KMS-11 (cell line): ENCODE measurements at regions not wholly inside any gene's neighbourhood (a gene's known extent, or its start where the extent isn't known, plus 50 kb on each side); places are given as distances from the start of the nearest gene placed in this dataset.

Experiments
- H2AFZ ChIP-seq: fragments of 200-600 bp; sonication (generic); 2 replicates; pipeline ENCODE4 v1.6.1; 2016; ENCODE audit warnings: antibody characterized with exemption, mixed run types, low read depth
- H3K27ac ChIP-seq: fragments of 200-600 bp; sonication (generic); 2 replicates; pipeline ENCODE4 v1.6.1; 2016; ENCODE audit warnings: mild to moderate bottlenecking, mixed run types
- H3K27me3 ChIP-seq: fragments of 200-600 bp; sonication (generic); 2 replicates; pipeline ENCODE4 v1.6.1; 2017; ENCODE audit warnings: mild to moderate bottlenecking, low read depth, mixed run types, moderate library complexity; ENCODE audit not compliant: insufficient read depth
- H3K36me3 ChIP-seq: fragments of 200-600 bp; sonication (generic); 2 replicates; pipeline ENCODE4 v1.6.1; 2017; ENCODE audit warnings: mild to moderate bottlenecking, mixed run types; ENCODE audit not compliant: insufficient read depth
- H3K4me1 ChIP-seq: fragments of 200-600 bp; sonication (generic); 2 replicates; pipeline ENCODE4 v1.6.1; 2016; ENCODE audit warnings: mild to moderate bottlenecking, low read depth, mixed run types; ENCODE audit not compliant: poor library complexity, severe bottlenecking
- H3K4me2 ChIP-seq: fragments of 200-600 bp; sonication (generic); 2 replicates; pipeline ENCODE4 v1.7.0; 2016; ENCODE audit warnings: mild to moderate bottlenecking, mixed run types
- H3K4me3 ChIP-seq: fragments of 200-600 bp; sonication (generic); IDR thresholded peaks from 2 replicates; pipeline ENCODE4 v1.6.1; 2017; ENCODE audit warnings: low read depth, low read length, mixed read lengths; ENCODE audit not compliant: insufficient read depth
- H3K79me2 ChIP-seq: fragments of 200-600 bp; sonication (generic); 2 replicates; pipeline ENCODE4 v1.6.1; 2016; ENCODE audit warnings: low read depth, mixed run types; ENCODE audit not compliant: insufficient read depth
- H3K9ac ChIP-seq: fragments of 200-600 bp; sonication (generic); 2 replicates; pipeline ENCODE4 v1.6.1; 2016; ENCODE audit warnings: mild to moderate bottlenecking, mixed run types
- H4K20me1 ChIP-seq: fragments of 200-600 bp; sonication (generic); 2 replicates; pipeline ENCODE4 v1.6.1; 2016; ENCODE audit warnings: mild to moderate bottlenecking, mixed run types; ENCODE audit not compliant: insufficient read depth
- TF ChIP-seq, protein P1 (sequence below): fragments of 200-600 bp; sonication (generic); conservative IDR thresholded peaks from 2 replicates; pipeline ENCODE4 v1.6.1; 2017; ENCODE audit warnings: low read depth, mild to moderate bottlenecking, antibody characterized with exemption, low read length, moderate library complexity, mixed read lengths

DNA sequence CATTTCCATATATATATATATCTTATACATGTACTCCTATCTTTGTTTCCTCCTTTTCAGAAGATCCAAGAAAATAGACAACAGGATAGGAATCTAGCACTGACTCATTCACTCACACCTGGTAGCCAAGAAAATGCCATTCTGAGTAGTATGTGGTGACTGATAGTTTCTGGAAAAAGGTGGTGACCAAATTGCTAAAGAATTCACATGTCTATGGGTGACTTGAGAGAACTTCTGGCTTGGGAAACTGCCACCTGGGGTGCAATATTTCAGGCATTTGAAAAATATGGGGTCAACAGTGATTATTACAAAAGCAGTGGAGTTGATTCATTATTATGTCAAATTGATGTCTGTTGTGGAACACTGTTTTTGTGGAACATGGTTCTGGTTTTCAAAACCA lies 605.1 kb downstream of the PCDH18 start:
- no peak overlapping the region for H3K9ac ChIP-seq
- H3K27me3 ChIP-seq = no peaks in the 10 kb centered on the region
- H3K4me3 ChIP-seq = no peak overlapping the region
- TF ChIP-seq, protein P1, sequence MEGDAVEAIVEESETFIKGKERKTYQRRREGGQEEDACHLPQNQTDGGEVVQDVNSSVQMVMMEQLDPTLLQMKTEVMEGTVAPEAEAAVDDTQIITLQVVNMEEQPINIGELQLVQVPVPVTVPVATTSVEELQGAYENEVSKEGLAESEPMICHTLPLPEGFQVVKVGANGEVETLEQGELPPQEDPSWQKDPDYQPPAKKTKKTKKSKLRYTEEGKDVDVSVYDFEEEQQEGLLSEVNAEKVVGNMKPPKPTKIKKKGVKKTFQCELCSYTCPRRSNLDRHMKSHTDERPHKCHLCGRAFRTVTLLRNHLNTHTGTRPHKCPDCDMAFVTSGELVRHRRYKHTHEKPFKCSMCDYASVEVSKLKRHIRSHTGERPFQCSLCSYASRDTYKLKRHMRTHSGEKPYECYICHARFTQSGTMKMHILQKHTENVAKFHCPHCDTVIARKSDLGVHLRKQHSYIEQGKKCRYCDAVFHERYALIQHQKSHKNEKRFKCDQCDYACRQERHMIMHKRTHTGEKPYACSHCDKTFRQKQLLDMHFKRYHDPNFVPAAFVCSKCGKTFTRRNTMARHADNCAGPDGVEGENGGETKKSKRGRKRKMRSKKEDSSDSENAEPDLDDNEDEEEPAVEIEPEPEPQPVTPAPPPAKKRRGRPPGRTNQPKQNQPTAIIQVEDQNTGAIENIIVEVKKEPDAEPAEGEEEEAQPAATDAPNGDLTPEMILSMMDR = no peak
- H3K4me2 ChIP-seq = no peak overlapping the region
- no peaks in the 10 kb centered on the region for H4K20me1 ChIP-seq
- H3K27ac ChIP-seq = no peak overlapping the region
- H3K36me3 ChIP-seq = no peaks in the 10 kb centered on the region
- no peak overlapping the region for H2AFZ ChIP-seq
- no peaks in the 10 kb centered on the region for H3K79me2 ChIP-seq
- H3K4me1 ChIP-seq = no peaks in the 10 kb centered on the region

DNA sequence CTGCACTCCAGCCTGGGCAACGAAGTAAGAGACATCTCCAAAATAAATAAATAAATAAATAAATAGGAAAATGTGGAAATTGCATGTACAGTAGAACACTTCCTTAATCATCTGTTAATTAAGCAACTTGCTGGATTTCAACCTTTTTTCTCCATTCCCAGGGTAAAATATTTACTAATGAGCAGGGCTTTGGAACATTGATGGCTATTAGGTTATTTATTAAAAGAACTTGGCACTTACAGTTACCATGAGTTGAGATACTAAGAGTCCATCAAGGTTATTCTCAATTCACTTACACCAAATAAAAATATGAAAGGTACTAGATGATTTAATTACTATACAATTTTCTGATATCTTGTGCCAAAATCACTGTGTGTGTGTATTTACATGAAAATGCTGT lies 607.1 kb downstream of the PCDH18 start:
- no peaks in the 10 kb centered on the region for H3K4me1 ChIP-seq
- H2AFZ ChIP-seq = no peak overlapping the region
- H3K27me3 ChIP-seq = no peaks in the 10 kb centered on the region
- H3K36me3 ChIP-seq = no peaks in the 10 kb centered on the region
- no peak overlapping the region for H3K9ac ChIP-seq
- H3K4me2 ChIP-seq = no peak overlapping the region
- H4K20me1 ChIP-seq = no peaks in the 10 kb centered on the region
- H3K4me3 ChIP-seq = no peak overlapping the region
- TF ChIP-seq, protein P1 = no peak
- H3K27ac ChIP-seq = no peak overlapping the region
- H3K79me2 ChIP-seq = no peaks in the 10 kb centered on the region

DNA sequence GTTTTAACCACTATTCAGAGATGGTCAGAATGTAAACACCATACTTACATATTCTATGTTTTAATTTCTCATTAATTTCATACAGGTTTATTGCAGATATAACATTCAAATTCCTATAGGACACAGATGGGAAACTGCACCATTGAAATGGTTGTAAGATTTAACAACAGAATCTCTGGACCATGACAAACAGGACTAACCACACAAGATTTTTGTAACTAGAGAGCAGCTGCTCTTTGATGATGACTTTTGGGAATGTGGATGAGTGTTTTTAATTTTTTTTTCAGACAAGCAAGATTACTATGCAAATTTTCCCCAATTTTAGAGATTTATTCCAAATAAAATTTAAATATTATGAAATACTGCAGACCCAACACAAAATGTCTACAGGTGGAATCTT lies 610.2 kb downstream of the PCDH18 start:
- no peak overlapping the region for H3K9ac ChIP-seq
- no peak overlapping the region for H3K27ac ChIP-seq
- H3K27me3 ChIP-seq = no peaks in the 10 kb centered on the region
- no peaks in the 10 kb centered on the region for H4K20me1 ChIP-seq
- no peak overlapping the region for H3K4me3 ChIP-seq
- no peaks in the 10 kb centered on the region for H3K79me2 ChIP-seq
- no peaks in the 10 kb centered on the region for H3K36me3 ChIP-seq
- no peak overlapping the region for H3K4me2 ChIP-seq
- TF ChIP-seq, protein P1 = no peak
- H2AFZ ChIP-seq = no peak overlapping the region
- H3K4me1 ChIP-seq = no peaks in the 10 kb centered on the region

DNA sequence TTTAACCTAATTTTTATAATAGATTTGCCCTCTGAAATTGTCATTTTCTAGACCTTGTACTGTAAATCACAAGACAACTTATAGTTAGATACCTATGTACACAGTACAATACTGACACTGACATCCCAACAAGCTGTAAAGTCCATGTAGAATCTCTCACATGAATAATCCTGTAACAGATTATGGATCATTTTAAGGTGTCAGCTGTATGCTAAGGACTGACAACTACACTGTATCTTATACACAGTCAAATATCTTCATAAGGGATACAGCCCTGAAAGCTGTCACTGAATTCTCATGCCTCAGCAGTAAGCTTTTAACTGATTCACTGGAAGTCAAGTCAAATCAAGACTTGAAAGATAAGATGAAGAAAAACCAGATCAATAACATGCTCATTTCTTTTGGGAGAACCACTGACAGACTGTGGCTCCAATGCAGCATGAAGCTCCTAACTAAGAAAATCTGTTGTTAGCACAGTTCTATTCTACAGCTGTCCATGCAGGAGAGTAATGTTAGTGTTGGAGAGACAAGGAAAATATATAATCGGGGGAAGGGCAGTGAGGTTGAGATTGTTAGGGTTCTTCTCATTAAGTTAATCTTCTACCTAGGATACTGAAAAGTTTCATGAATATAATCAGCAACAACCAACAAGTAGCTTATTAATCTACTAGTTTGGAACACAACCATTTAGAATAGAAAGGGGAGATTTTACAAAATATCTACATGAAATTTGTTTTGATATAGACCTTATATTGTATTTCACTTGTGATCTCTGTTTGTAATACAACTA lies 612.0 kb downstream of the PCDH18 start:
- H3K36me3 ChIP-seq = no peaks in the 10 kb centered on the region
- H4K20me1 ChIP-seq = no peaks in the 10 kb centered on the region
- TF ChIP-seq, protein P1 = no peak
- no peaks in the 10 kb centered on the region for H3K27me3 ChIP-seq
- H3K27ac ChIP-seq = no peak overlapping the region
- no peak overlapping the region for H3K9ac ChIP-seq
- H2AFZ ChIP-seq = no peak overlapping the region
- no peak overlapping the region for H3K4me2 ChIP-seq
- no peaks in the 10 kb centered on the region for H3K79me2 ChIP-seq
- no peaks in the 10 kb centered on the region for H3K4me1 ChIP-seq
- H3K4me3 ChIP-seq = no peak overlapping the region
